RWPE2 (cell line): ENCODE measurements at regions not wholly inside any gene's neighbourhood (a gene's known extent, or its start where the extent isn't known, plus 50 kb on each side); places are given as distances from the start of the nearest gene placed in this dataset.
"Not testable (repeated sequence)": the region's sequence is repeated elsewhere in the genome, so short reads cannot be mapped to it uniquely, and the experiment has no call there.

Source experiments
- ATAC-seq: fragments of 200-7000 bp; cut with Tn5 transposase; 3 replicates; pipeline ENCODE4 v1.9.1; 2021; ENCODE audit warnings: low read depth
- DNase-seq: peaks from one replicate; pipeline ENCODE4 v3.0.0-alpha.2; 2020; ENCODE audit warnings: low spot score
- H3K27ac ChIP-seq: fragments of 450-650 bp; 2 replicates; pipeline ENCODE4 v1.5.1; 2017; ENCODE audit warnings: mild to moderate bottlenecking; ENCODE audit not compliant: poor library complexity, severe bottlenecking
- H3K27me3 ChIP-seq: fragments of 250-450 bp; sonication (Bioruptor Pico); 2 replicates; pipeline ENCODE4 v1.5.1; 2021; ENCODE audit warnings: mild to moderate bottlenecking, moderate library complexity; ENCODE audit not compliant: insufficient read depth, poor library complexity, severe bottlenecking
- H3K36me3 ChIP-seq: fragments of 250-450 bp; sonication (Bioruptor Pico); 2 replicates; pipeline ENCODE4 v1.5.1; 2020; ENCODE audit warnings: low read depth, mild to moderate bottlenecking, moderate library complexity
- H3K4me1 ChIP-seq: fragments of 250-450 bp; sonication (Bioruptor Pico); 2 replicates; pipeline ENCODE4 v1.5.1; 2021; ENCODE audit warnings: mild to moderate bottlenecking, moderate library complexity; ENCODE audit not compliant: insufficient read depth, poor library complexity, severe bottlenecking
- H3K4me3 ChIP-seq: fragments of 250-450 bp; sonication (Bioruptor Pico); 2 replicates; pipeline ENCODE4 v1.5.1; 2021; ENCODE audit warnings: mild to moderate bottlenecking, moderate library complexity; ENCODE audit not compliant: severe bottlenecking
- H3K9me3 ChIP-seq: fragments of 250-450 bp; sonication (Bioruptor Pico); 2 replicates; pipeline ENCODE4 v1.5.1; 2021; ENCODE audit warnings: mild to moderate bottlenecking, moderate library complexity; ENCODE audit not compliant: severe bottlenecking
- TF ChIP-seq, protein P1 (sequence below): fragments of 450-650 bp; IDR thresholded peaks from one replicate; pipeline ENCODE4 v1.5.1; 2017; ENCODE audit warnings: mild to moderate bottlenecking, moderate library complexity; ENCODE audit not compliant: poor library complexity, severe bottlenecking

DNA sequence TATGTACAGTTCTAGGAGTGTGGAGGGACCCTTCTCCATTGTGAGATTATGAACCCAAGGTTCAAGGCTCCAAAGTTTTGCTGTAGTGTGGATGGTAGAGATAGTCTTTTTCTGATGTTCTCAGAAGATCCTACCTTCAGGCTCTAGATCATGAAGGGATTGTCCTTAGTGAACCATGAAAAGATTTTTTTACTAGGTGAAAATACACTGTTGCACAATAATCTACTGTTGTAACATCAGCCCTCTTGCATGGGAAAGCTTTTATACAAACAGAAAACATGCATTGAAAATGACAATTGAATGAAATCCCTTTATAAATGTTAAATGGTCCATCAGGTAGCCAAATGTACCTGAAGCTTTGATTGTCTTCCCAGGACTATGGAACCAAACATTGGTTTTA is 177.8 kb downstream of the FAM76B start:
- Histone ChIP-seq H3K4me1 (no peaks in the 10 kb centered on the region), H3K27ac (no peak overlapping the region), H3K4me3 (no peak overlapping the region), H3K27me3 (no peaks in the 10 kb centered on the region), H3K36me3 (no peaks in the 10 kb centered on the region), H3K9me3 (no peaks in the 10 kb centered on the region)
- no peak for ATAC-seq
- TF ChIP-seq, protein P1, sequence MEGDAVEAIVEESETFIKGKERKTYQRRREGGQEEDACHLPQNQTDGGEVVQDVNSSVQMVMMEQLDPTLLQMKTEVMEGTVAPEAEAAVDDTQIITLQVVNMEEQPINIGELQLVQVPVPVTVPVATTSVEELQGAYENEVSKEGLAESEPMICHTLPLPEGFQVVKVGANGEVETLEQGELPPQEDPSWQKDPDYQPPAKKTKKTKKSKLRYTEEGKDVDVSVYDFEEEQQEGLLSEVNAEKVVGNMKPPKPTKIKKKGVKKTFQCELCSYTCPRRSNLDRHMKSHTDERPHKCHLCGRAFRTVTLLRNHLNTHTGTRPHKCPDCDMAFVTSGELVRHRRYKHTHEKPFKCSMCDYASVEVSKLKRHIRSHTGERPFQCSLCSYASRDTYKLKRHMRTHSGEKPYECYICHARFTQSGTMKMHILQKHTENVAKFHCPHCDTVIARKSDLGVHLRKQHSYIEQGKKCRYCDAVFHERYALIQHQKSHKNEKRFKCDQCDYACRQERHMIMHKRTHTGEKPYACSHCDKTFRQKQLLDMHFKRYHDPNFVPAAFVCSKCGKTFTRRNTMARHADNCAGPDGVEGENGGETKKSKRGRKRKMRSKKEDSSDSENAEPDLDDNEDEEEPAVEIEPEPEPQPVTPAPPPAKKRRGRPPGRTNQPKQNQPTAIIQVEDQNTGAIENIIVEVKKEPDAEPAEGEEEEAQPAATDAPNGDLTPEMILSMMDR: no peak
- no peak for DNase-seq

DNA sequence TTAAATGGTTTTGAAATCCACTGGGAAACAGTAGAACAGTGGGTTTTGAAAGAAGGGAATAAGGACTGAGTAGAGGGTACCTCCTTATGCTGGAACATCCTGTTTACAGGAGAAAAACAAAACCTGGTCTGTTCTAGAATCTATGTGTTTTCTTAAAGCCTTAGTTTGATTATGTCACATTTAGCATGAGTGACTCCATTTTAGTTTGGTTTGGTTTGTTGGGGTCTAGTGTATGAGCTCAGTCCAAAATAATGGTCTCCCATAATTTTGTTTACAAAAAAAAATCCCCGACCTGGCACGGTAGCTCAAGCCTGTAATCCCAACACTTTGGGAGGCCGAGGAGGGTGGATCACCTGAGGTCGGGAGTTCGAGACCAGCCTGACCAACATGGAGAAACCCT is 179.4 kb downstream of the FAM76B start:
- not testable (repeated sequence) for DNase-seq, ATAC-seq, H3K4me1 ChIP-seq, H3K36me3 ChIP-seq, H3K9me3 ChIP-seq, H3K4me3 ChIP-seq, H3K27me3 ChIP-seq, H3K27ac ChIP-seq

DNA sequence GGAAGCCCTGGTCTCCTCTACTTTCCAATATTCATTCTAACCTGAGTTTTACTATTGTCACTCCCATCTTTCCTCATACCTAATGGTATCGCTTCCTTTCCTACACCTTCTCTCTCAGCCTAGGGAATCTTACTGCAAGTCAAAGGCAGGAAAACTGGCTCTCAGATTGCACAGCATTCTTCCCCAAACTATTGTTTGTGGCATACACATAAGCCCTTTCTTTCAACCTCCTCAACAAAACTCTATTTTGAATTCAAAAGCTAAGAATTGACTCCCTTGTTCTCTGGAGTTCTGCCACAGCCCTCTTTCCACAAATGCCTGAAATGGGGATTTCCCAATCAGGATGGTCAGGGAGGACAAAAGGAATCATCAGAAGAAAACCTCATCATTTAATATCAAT is 181.5 kb downstream of the FAM76B start:
- ATAC-seq (no peak), DNase-seq (no peak)
- Histone ChIP-seq H3K9me3 (no peaks in the 10 kb centered on the region), H3K27me3 (no peaks in the 10 kb centered on the region), H3K27ac (no peak overlapping the region), H3K4me1 (no peaks in the 10 kb centered on the region), H3K36me3 (no peaks in the 10 kb centered on the region), H3K4me3 (no peak overlapping the region)
- TF ChIP-seq, protein P1: no peak

DNA sequence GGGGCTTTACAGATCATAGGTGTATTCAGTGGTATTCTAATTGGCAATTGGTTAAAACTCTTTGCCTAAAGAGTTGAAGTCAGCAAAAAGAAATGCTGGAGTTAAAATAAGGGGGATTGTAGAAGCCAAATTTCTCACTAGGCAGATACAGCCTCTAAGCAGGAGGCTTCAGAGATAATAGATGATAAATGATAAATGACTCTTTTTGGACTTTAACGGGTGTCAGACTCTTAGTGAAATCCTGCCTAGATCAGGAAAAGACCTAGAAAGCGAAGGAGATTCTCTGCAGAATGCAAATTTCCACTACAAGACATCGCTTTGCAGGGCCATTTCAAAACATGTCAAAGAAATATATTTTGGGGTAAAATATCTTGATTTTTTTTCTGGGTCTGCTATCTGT is 182.8 kb downstream of the FAM76B start:
- no peaks in the 10 kb centered on the region for H3K9me3 ChIP-seq
- DNase-seq (no peak), ATAC-seq (no peak)
- TF ChIP-seq, protein P1: no peak
- H3K36me3 ChIP-seq: no peaks in the 10 kb centered on the region
- no peaks in the 10 kb centered on the region for H3K4me1 ChIP-seq
- H3K27ac ChIP-seq: no peak overlapping the region
- no peak overlapping the region for H3K4me3 ChIP-seq
- no peaks in the 10 kb centered on the region for H3K27me3 ChIP-seq

DNA sequence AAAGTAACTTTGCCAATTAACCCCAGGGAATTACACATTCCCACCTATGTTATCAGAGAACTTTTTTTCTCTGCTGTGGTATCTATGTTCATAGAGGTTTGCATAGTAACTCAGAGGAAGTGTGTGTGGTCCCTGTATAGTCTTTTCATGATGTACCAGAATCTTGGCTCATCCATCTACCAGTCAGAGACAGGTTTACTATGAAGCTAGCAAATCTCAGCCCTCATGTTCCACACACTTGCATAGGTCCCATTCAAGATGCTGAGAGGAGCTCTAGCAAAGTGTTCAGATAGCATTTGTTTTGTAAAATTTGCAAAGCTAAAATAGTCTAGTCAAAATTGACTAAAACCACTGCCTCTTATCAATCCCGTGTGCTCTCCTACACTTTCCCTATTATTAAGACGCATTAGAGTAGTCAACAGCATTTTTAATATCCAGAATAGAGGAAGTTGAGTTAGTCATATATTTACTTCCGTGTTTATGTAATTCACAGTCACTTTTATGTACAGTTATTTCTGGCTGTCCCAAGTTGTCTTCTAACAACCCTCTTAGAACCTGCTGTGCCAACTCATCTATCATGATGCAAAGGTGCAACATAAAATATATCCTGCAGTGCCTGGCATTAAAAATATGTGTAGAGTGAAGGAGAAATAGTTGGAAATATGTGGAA is 184.2 kb downstream of the FAM76B start:
- H3K4me1 ChIP-seq: no peaks in the 10 kb centered on the region
- no peaks in the 10 kb centered on the region for H3K36me3 ChIP-seq
- no peaks in the 10 kb centered on the region for H3K27me3 ChIP-seq
- no peak for DNase-seq
- H3K4me3 ChIP-seq: no peak overlapping the region
- TF ChIP-seq, protein P1: no peak
- H3K9me3 ChIP-seq: no peaks in the 10 kb centered on the region
- no peak overlapping the region for H3K27ac ChIP-seq
- ATAC-seq: no peak
